ENCODE measurements at regions not wholly inside any gene's neighbourhood (a gene's known extent, or its start where the extent isn't known, plus 50 kb on each side); places are given as distances from the start of the nearest gene placed in this dataset.

DNA sequence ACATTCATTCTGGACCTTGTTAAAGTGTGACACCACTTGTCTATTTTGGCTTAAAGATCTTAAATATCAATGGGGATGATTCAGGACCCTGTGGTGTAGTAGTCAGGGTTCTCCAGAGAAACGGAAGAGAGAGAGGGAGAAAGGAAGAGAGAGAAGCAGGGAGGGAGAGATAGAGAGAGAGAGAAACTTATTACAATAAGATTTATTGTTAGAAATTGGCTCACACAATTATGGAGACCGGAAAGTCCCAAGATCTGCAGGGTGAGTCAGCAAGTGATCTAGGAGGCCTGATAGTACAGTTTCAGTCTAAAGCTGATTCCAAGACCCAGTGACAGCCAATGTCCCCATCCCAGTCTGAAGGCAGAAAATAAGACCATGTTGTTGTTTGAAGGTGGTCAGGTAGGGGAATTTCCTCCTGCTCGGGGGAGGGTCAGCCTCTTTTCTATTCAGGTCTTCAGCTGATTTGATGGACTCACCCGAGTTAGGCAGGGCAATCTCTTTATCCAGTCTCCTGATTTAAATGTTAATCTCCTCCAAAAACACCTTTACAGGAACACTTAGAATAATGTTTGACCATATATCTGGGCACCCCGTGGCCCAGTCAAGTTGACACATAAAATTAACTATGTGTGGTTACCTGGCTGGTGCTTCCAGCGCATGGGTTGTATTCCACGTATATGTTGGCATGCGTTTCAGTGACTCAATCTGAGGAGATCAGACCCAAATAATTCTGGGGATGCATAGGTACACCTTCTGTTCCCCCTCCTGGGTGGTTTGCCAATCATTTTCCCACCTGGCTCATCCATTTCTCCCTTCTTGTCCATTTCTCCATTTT, 1350.5 kb downstream of the TBC1D22A start:
- Mint-ChIP-seq H3K27me3 (ENCODE audit: low read depth) (peaks cover 8% of the 10 kb centered on the region), H3K4me3 (no peak overlapping the region), H3K4me1 (ENCODE audit: low read depth) (peaks cover 10% of the 10 kb centered on the region), H3K27ac (no peak overlapping the region), H3K36me3 (ENCODE audit: insufficient read depth in 2 of 2) (peaks cover 0 to 2% of the 10 kb centered on the region in 2 donors), H3K9me3 (peaks cover 0 to 3% of the 10 kb centered on the region in 2 donors)
- ATAC-seq (replicated peaks in 1 of 2) (peak in 1 of 2 donors; percentile 42), DNase-seq (no peak)

DNA sequence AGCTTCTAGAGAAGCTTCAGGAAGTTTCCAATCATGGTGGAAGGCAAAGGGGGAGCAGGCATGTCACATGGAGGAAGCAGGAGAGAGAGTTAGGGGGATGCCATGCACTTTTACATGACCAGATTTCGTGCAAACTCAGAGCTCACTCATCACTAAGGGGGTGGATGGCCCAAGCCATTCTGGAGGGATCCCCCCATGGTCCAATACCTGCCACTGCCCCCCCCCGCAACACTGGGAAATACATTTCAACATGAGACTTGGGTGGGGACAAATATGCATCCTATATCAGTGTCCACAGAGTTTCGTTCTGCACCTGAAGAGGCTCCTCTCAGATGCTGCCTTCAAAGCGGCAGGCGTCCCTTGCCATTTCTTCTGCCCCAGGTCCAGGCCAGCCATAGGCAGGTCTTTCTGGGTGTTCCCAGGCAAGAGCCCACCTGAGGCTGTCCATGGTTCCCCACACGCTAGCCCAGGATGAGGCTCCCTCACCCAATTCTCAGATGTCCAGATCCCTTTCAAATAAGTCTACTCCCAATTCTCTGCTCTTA, 1344.3 kb downstream of the TBC1D22A start:
- ATAC-seq (replicated peaks in 1 of 2): no peak
- no peak overlapping the region for H3K4me3 Mint-ChIP-seq
- H3K36me3 Mint-ChIP-seq (ENCODE audit: insufficient read depth in 2 of 2): peaks cover 2 to 5% of the 10 kb centered on the region in 2 donors

DNA sequence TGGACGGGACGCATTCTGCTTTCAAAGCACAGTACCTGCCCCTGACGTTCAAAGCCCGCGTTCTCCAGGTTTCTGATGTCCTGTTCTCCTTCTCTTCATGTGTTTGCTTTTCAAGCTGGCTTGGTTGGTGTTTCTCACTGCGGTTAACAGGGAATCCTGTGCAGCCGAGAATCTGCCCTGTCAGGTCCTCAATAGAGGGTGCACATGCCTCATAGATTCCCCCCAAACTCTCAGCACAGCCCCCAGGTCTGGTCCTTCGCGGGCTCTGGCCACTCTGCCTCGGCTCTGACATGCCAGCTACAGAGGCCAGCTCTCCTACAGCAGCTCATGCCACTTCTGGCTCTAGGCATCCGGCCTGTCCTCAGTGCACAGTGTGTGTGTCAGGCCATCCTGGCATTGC, 1343.8 kb downstream of the TBC1D22A start:
- Mint-ChIP-seq H3K27me3 (ENCODE audit: low read depth) (peaks cover under 1% of the 10 kb centered on the region), H3K4me1 (ENCODE audit: low read depth) (no peaks in the 10 kb centered on the region), H3K9me3 (peaks cover 0 to 3% of the 10 kb centered on the region in 2 donors), H3K36me3 (ENCODE audit: insufficient read depth in 2 of 2) (peaks cover 2 to 5% of the 10 kb centered on the region in 2 donors), H3K4me3 (no peak overlapping the region), H3K27ac (no peak overlapping the region)
- no peak for ATAC-seq (replicated peaks in 1 of 2)
- no peak for DNase-seq

More for the DNA sequence above, 1344.3 kb downstream of the TBC1D22A start:
- Mint-ChIP-seq H3K4me1 (ENCODE audit: low read depth) (no peaks in the 10 kb centered on the region), H3K27me3 (ENCODE audit: low read depth) (no peaks in the 10 kb centered on the region), H3K27ac (no peak overlapping the region), H3K9me3 (peaks cover 0 to 3% of the 10 kb centered on the region in 2 donors)
- no peak for DNase-seq

DNA sequence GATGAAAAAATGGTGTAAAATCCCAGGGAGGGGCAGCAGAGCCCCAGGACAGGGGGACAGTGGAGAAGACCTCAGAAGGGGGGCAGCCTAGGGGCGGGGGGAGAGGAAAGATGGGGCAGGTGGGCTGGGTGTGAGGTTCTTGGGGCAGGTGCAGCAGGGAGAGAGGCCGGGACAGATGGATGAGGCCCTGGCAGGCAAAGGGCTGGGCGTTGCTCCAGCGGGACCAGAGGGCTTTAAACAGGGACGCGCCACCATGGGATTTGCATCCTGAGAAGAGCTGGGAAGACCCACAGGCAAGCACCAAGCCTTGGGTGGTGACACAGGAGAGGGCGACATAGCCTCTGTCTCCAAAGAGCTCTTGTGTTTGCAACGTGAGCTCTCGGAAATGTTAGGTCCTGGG, 1342.8 kb downstream of the TBC1D22A start:
- H3K9me3 Mint-ChIP-seq: peaks cover 0 to 3% of the 10 kb centered on the region in 2 donors
- peaks cover 8% of the 10 kb centered on the region for H3K27me3 Mint-ChIP-seq (ENCODE audit: low read depth)
- peaks cover 2 to 5% of the 10 kb centered on the region in 2 donors for H3K36me3 Mint-ChIP-seq (ENCODE audit: insufficient read depth in 2 of 2)
- DNase-seq (no peak), ATAC-seq (replicated peaks in 1 of 2) (no peak)
- no peaks in the 10 kb centered on the region for H3K4me1 Mint-ChIP-seq (ENCODE audit: low read depth)
- H3K4me3 Mint-ChIP-seq: no peak overlapping the region
- H3K27ac Mint-ChIP-seq: no peak overlapping the region

DNA sequence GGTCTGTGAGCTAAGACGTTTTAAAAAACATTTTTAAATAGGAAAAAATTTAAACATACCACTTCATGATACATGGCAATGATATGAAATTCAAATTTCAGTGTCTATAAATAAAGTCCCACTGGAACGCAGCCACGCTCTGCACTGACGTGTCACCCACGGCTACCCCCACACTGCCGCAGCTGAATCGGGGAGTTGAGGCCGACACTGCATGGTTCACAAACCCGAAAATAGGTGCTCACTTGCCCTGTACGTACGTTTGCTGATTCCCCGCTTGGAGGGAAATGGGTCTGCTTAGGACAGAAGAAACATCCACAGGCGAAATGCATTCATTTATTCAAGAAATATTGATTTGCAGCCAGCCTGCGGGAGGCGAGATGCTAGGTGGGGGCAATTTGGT, 1342.3 kb downstream of the TBC1D22A start:
- Mint-ChIP-seq H3K27me3 (ENCODE audit: low read depth) (peaks cover 8% of the 10 kb centered on the region), H3K9me3 (peaks cover 0 to 3% of the 10 kb centered on the region in 2 donors), H3K36me3 (ENCODE audit: insufficient read depth in 2 of 2) (peaks cover 2 to 5% of the 10 kb centered on the region in 2 donors), H3K27ac (no peak overlapping the region), H3K4me3 (no peak overlapping the region), H3K4me1 (ENCODE audit: low read depth) (no peaks in the 10 kb centered on the region)
- DNase-seq (no peak), ATAC-seq (replicated peaks in 1 of 2) (no peak)

DNA sequence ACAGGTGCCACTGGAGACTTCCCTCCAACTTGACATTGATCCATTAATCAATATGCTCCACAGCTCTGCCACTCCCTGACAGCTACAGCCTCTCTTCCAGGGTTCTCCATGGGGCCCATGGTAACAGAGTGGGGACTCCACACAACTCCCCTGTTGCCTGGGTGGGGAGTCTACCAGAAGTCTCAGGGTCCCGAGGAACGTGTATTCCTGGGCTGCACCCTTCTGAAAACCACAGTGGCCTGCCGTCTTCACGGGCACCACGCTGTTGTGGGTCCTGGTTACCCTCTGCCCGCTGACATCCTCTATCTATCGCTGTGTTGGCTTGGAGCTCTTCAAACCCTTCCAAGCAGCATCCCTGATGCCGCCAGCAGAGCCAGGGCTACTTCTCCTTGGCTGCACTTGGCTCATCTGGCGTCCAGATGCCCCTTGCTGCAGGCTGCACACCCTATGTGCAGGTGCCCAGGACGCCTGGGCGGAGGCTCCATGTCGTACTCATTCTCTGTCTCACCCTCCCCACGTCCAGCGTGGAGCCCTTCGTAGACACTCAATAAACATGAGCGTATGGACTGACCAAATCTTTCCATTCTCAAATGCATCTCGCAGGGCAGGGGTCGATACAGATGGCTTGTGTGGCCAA, 1341.8 kb downstream of the TBC1D22A start:
- DNase-seq: no peak
- Mint-ChIP-seq H3K9me3 (peaks cover 0 to 3% of the 10 kb centered on the region in 2 donors), H3K36me3 (ENCODE audit: insufficient read depth in 2 of 2) (peaks cover 2 to 5% of the 10 kb centered on the region in 2 donors), H3K27ac (no peak overlapping the region), H3K4me1 (ENCODE audit: low read depth) (no peaks in the 10 kb centered on the region), H3K27me3 (ENCODE audit: low read depth) (peaks cover 8% of the 10 kb centered on the region), H3K4me3 (no peak overlapping the region)
- ATAC-seq (replicated peaks in 1 of 2): no peak

DNA sequence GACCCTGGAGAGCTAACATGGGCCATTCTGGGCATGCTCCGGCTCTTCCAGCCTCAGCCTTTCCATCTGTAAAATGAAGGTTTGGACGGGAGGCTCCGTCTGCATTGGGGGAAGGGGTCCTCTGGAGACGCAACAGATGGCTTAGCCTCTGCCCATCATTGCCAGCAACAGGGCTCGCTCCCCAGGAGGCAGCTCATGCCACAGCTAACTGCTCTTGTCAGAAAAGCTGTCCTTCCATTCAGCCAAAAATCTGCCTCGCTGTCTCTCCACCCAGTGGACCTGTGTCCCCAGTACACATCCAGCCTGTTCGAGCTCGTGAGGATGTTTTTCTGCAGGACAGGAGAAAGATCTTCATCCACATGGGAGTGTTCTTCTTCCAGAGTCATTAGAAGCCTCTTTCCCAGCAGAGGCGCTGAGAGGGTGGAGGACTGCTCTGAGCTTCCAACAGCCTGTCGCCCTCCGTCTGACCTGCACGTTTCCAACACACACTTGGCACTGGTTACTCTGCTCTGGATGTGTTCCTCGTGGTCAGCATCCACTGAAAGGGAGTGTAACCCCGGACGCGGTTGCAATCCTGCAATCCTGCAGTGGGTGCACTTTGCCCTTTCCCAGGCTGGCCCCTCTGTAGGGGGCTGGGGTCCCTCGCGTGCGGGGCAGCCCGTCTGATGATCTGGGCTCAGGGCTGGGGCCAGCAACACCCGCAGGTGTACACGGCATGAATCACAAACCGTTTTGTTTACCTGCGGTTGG, 1340.9 kb downstream of the TBC1D22A start:
- DNase-seq (no peak), ATAC-seq (replicated peaks in 1 of 2) (no peak)
- Mint-ChIP-seq H3K4me3 (no peak overlapping the region), H3K27ac (no peak overlapping the region), H3K4me1 (ENCODE audit: low read depth) (peaks cover 6% of the 10 kb centered on the region), H3K27me3 (ENCODE audit: low read depth) (peaks cover 8% of the 10 kb centered on the region), H3K9me3 (no peaks in the 10 kb centered on the region), H3K36me3 (ENCODE audit: insufficient read depth in 2 of 2) (peaks cover 2 to 3% of the 10 kb centered on the region in 2 donors)

DNA sequence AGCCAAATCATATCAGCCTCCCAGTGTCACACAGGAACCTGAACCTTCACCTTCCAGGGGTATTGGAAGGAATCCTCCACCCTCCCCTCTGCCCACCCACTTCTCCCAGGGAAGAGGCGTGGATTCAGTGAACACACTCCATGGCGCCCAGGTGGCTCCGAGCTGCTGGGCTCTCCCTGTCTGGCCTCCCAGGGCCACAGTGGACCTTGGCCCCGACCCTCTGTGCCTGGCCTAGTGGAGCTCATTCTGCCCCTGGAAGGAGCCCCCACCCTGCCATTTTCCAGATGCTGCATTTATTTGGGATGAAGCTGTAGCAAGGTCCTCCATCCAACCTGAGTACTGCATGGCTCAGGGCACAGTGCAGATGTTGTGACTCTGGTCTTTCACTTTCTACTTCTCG, 1340.1 kb downstream of the TBC1D22A start:
- Mint-ChIP-seq H3K9me3 (no peaks in the 10 kb centered on the region), H3K4me3 (no peak overlapping the region), H3K36me3 (ENCODE audit: insufficient read depth in 2 of 2) (peaks cover 2 to 3% of the 10 kb centered on the region in 2 donors), H3K27me3 (ENCODE audit: low read depth) (peaks cover 8% of the 10 kb centered on the region), H3K4me1 (ENCODE audit: low read depth) (peaks cover 12% of the 10 kb centered on the region), H3K27ac (no peak overlapping the region)
- ATAC-seq (replicated peaks in 1 of 2) (no peak), DNase-seq (no peak)

DNA sequence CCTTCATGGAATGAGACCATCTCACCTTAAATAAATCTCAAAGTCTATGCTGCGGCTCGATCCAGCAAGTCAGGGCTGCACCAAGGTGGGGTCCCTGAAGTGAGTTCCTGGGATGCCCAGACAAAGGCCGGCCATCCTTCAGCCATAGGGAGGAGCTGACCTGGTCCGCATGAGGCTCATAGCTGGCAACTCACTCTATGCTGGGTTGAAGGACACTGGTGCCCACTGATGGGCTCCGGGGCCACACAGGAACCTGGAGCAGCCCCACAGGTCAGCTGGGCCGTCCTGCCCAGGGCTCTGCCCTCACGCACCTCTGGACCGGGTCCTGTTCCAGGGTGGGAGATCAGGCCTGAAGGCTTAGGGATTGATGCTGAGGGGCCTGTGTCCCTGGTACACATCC, 1339.3 kb downstream of the TBC1D22A start:
- ATAC-seq (replicated peaks in 1 of 2): no peak
- DNase-seq: no peak
- H3K27me3 Mint-ChIP-seq (ENCODE audit: low read depth): peaks cover 8% of the 10 kb centered on the region
- no peak overlapping the region for H3K4me3 Mint-ChIP-seq
- H3K9me3 Mint-ChIP-seq: no peaks in the 10 kb centered on the region
- peaks cover 2 to 3% of the 10 kb centered on the region in 2 donors for H3K36me3 Mint-ChIP-seq (ENCODE audit: insufficient read depth in 2 of 2)
- H3K27ac Mint-ChIP-seq: no peak overlapping the region
- H3K4me1 Mint-ChIP-seq (ENCODE audit: low read depth): peaks cover 12% of the 10 kb centered on the region

DNA sequence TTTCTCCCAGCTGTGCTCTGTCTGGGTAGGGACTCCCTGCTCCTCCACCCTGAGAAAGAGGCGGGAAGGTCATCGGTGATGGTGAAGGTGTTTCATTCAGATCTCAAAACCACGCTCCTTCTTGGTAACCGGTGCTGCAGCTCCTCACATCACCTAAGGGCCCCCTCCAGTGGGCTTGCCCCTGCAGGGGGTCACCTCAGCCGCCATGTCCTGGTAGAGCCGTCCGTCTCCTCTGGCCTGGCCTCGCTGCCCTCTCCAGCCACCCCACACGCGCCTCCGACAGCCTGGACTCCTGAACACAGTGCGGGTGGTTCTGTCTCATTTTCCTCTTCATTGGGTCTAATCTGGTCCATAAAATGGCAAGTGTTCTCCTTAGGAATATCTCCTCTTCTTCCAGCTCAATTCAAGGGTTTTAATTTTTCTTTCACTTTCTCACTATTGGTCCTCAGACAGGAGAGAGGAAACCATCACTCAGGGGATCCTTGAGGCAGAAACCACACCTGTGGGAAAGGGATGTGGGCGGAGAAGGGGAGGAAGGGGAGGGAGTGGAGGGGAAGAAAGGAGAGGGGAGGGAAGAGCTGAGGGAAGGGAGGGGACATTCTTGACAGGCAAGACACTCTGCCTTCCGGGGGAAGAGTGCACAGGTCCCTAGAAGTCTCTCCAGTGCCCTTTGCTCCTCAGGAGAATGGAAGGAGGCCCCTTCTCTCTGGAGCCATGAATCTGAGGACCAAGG, 1338.4 kb downstream of the TBC1D22A start:
- ATAC-seq (replicated peaks in 1 of 2): no peak
- DNase-seq: no peak
- peaks cover 12% of the 10 kb centered on the region for H3K4me1 Mint-ChIP-seq (ENCODE audit: low read depth)
- H3K27ac Mint-ChIP-seq: no peak overlapping the region
- peaks cover 8% of the 10 kb centered on the region for H3K27me3 Mint-ChIP-seq (ENCODE audit: low read depth)
- H3K9me3 Mint-ChIP-seq: no peaks in the 10 kb centered on the region
- H3K4me3 Mint-ChIP-seq: no peak overlapping the region
- H3K36me3 Mint-ChIP-seq (ENCODE audit: insufficient read depth in 2 of 2): peaks cover 2 to 3% of the 10 kb centered on the region in 2 donors

DNA sequence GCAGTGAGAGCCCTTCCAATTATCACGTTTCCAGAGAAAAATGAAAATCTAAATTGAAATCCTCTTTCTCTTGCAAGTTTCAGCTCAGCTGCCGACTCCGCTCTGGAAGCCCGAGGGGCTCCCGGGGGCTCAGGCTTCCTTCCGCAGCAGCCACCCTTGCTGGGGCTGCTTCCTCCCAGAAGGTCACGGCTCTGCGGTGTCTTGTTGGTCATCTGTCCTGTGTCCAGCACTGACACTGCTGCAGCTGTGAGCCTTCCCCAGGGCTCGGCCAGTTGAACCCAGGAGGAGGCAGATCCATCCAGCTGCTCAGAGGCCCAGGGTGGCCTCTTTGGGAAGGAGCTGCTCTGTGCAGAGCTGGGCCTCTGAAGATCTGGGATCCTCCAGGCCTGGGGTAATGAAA, 1337.2 kb downstream of the TBC1D22A start:
- Mint-ChIP-seq H3K27ac (no peak overlapping the region), H3K9me3 (no peaks in the 10 kb centered on the region), H3K36me3 (ENCODE audit: insufficient read depth in 2 of 2) (peaks cover 2 to 3% of the 10 kb centered on the region in 2 donors), H3K4me3 (no peak overlapping the region), H3K4me1 (ENCODE audit: low read depth) (peaks cover 12% of the 10 kb centered on the region), H3K27me3 (ENCODE audit: low read depth) (peaks cover 16% of the 10 kb centered on the region)
- ATAC-seq (replicated peaks in 1 of 2): no peak
- no peak for DNase-seq

DNA sequence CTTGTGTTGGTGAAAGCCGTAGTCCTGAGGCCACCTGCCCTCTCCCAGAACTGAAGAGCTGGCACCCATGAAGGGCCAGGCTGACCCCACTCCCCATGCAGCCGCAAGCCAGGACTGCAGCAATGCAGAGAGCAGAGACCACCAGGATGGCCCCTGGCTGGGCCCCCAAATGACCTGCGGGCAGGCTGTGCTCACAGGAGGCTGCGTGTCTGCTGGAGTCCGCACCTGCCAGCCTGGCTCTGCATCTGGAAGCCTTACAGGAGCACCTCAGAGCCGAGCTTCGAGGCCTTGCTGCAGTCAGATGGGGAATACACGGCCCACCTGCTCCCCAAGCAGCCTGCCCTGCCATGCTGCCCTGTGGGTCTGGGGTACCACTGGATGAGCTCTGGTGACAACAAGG, 1336.8 kb downstream of the TBC1D22A start:
- H3K9me3 Mint-ChIP-seq: no peaks in the 10 kb centered on the region
- H3K36me3 Mint-ChIP-seq (ENCODE audit: insufficient read depth in 2 of 2): peaks cover 2 to 3% of the 10 kb centered on the region in 2 donors
- H3K4me1 Mint-ChIP-seq (ENCODE audit: low read depth): peaks cover 12% of the 10 kb centered on the region
- ATAC-seq (replicated peaks in 1 of 2): no peak
- DNase-seq: no peak
- peaks cover 16% of the 10 kb centered on the region for H3K27me3 Mint-ChIP-seq (ENCODE audit: low read depth)
- H3K4me3 Mint-ChIP-seq: no peak overlapping the region
- no peak overlapping the region for H3K27ac Mint-ChIP-seq
